Breast epithelium (tissue), 4 donors: ENCODE measurements at regions not wholly inside any gene's neighbourhood (a gene's known extent, or its start where the extent isn't known, plus 50 kb on each side); places are given as distances from the start of the nearest gene placed in this dataset.
"Not testable (repeated sequence)": the region's sequence is repeated elsewhere in the genome, so short reads cannot be mapped to it uniquely, and the experiment has no call there.

ENCODE experiments used
- DNase-seq, 2 donors: peaks; one replicate each; pipeline ENCODE4 v3.0.0-alpha.2; 2019; ENCODE audit warnings: low spot score in 2 of 2
- H3K27ac ChIP-seq, 2 donors: fragments of 200-600 bp; sonication (generic) in 1 of 2; one replicate each; pipeline ENCODE4 v1.5.1; 2016 to 2019; ENCODE audit warnings: mild to moderate bottlenecking in 1 of 2
- H3K27me3 ChIP-seq, 2 donors: fragments of 200-600 bp; sonication (generic) in 1 of 2; one replicate each; pipeline versions ENCODE4 v1.5.1 to v1.6.0; 2017 to 2019; ENCODE audit warnings: control low read depth in 1 of 2, mild to moderate bottlenecking in 1 of 2
- H3K36me3 ChIP-seq: fragments of 200-600 bp; one replicate; pipeline ENCODE4 v1.5.1; 2019
- H3K4me1 ChIP-seq, 2 donors: fragments of 200-600 bp; sonication (generic); one replicate each; pipeline ENCODE4 v1.5.1; 2016 to 2019; ENCODE audit warnings: control low read depth in 1 of 2
- H3K4me3 ChIP-seq, 3 donors: fragments of 200-600 bp; sonication (generic); 1 replicate in 2 of 3; 2 replicates in 1 of 3; pipeline ENCODE4 v1.5.1; 2016 to 2019; ENCODE audit warnings: mild to moderate bottlenecking in 3 of 3, moderate library complexity in 2 of 3
- H3K9me3 ChIP-seq, 2 donors: fragments of 200-600 bp; sonication (generic) in 1 of 2; one replicate each; pipeline ENCODE4 v1.5.1; 2016 to 2019; ENCODE audit warnings: control low read depth in 1 of 2
- CTCF ChIP-seq, 3 donors: fragments of 450-650 bp; IDR thresholded peaks; one replicate each; pipeline ENCODE4 v1.5.1; 2016 to 2017; ENCODE audit warnings: antibody characterized with exemption in 3 of 3, mild to moderate bottlenecking in 3 of 3, moderate library complexity in 3 of 3
- POLR2A ChIP-seq: fragments of 450-650 bp; IDR thresholded peaks from one replicate; pipeline ENCODE4 v1.6.1; 2016; ENCODE audit warnings: antibody characterized with exemption, mild to moderate bottlenecking, moderate library complexity
- POLR2AphosphoS5 ChIP-seq, 3 donors: sonication (generic); formaldehyde crosslinking; IDR thresholded peaks; one replicate each; pipeline ENCODE4 v1.6.1; 2017; ENCODE audit warnings: antibody characterized with exemption in 3 of 3
- intact Hi-C: fragments of 100-400 bp; cut with DNase I; formaldehyde crosslinking; loops from one replicate; pipeline ENCODE4 v1.15.1; 2023; ENCODE audit warnings: low total_unique reads

GRCh38 chr1:199243423-199244061 lies 604.7 kb downstream of the PTPRC start:
- Histone ChIP-seq H3K4me1 (no peaks in the 10 kb centered on the region), H3K27me3 (no peaks in the 10 kb centered on the region), H3K9me3 (no peaks in the 10 kb centered on the region), H3K4me3 (no peak overlapping the region), H3K27ac (no peak overlapping the region), H3K36me3 (no peaks in the 10 kb centered on the region)
- intact Hi-C loops: no loop called here
- no peak for DNase-seq
- no peak for TF ChIP-seq POLR2A
- TF ChIP-seq CTCF (IDR thresholded peaks at IDR 0.05): peak in 1 of 3 donors; percentile 17

DNA sequence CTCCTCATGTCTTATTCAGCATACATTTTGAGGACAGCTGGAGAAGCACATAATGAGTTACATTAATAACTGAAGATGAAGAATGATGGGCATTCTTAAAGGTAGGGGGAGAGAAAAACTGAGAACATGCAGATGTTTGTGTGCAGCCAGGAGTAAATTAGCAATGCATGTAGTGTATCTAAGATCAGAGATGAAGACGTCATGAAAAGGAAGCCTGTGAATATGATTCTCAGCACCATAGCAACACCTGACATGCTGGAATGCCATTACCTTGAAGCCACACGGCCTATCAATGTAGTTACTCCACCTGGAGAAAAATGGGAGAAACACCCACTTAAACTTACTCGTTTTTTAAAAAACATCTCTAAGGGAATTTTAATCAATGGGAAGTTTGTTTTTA lies 607.1 kb downstream of the PTPRC start:
- intact Hi-C loops: no loop called here
- H3K4me3 ChIP-seq: no peak overlapping the region
- H3K4me1 ChIP-seq: no peaks in the 10 kb centered on the region
- H3K27me3 ChIP-seq: no peaks in the 10 kb centered on the region
- H3K36me3 ChIP-seq: no peaks in the 10 kb centered on the region
- H3K27ac ChIP-seq: no peak overlapping the region
- H3K9me3 ChIP-seq: no peaks in the 10 kb centered on the region
- TF ChIP-seq CTCF (IDR thresholded peaks at IDR 0.05) (no peak), POLR2A (no peak), POLR2AphosphoS5 (IDR thresholded peaks at IDR 0.05) (no peak)
- no peak for DNase-seq

- no peaks in the 10 kb centered on the region for H3K4me1 ChIP-seq
- DNase-seq: no peak
- intact Hi-C loops: no loop called here
- no peaks in the 10 kb centered on the region for H3K27me3 ChIP-seq
- H3K4me3 ChIP-seq: no peak overlapping the region
- TF ChIP-seq POLR2A (no peak), CTCF (IDR thresholded peaks at IDR 0.05) (no peak), POLR2AphosphoS5 (IDR thresholded peaks at IDR 0.05) (no peak)
- H3K9me3 ChIP-seq: no peaks in the 10 kb centered on the region
- H3K27ac ChIP-seq: no peak overlapping the region
- no peaks in the 10 kb centered on the region for H3K36me3 ChIP-seq
These were observed 607.9 kb downstream of the PTPRC start for GRCh38 chr1:199246716-199247115.

DNA sequence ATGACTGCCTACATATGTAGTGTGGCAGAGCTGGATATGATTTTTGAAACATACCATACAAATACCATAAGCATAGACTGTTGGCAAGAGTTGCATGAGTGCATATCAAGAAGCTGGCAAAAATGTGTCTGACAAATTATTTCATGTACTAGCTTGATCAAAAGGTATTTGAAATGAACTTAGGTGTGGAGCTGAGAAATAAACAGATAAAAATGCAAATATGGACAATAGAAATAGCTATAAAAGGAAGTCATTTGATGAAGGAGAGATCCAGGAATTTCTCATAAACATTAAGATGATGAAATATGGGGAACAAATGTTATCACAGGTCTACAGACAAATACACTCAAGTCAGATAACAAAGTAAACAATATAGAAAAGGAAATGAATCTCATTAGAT lies 609.1 kb downstream of the PTPRC start:
- Histone ChIP-seq H3K4me3 (no peak overlapping the region), H3K36me3 (no peaks in the 10 kb centered on the region), H3K27me3 (no peaks in the 10 kb centered on the region), H3K9me3 (no peaks in the 10 kb centered on the region), H3K4me1 (no peaks in the 10 kb centered on the region), H3K27ac (no peak overlapping the region)
- DNase-seq: no peak
- TF ChIP-seq CTCF (IDR thresholded peaks at IDR 0.05) (no peak), POLR2AphosphoS5 (IDR thresholded peaks at IDR 0.05) (no peak), POLR2A (no peak)
- intact Hi-C loops: no loop called here

DNA sequence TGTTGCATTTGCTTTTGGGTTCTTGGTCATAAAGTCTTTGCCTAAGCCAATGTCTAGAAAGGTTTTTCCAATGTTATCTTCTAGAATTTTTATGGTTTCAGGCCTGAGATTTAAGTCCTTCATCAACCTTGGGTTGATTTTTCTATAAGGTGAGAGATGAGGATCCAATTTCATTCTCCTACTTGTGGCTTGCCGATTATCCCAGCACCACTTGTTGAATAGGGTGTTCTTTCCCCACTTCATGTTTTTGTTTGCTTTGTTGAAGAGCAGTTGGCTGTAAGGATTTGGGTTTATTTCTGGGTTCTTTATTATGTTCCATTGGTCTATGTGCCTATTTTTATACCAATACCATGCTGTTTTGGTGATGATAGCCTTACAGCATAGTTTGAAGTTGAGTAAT lies 615.2 kb downstream of the PTPRC start:
- H3K27me3 ChIP-seq, H3K36me3 ChIP-seq, H3K4me3 ChIP-seq, H3K9me3 ChIP-seq, DNase-seq, H3K27ac ChIP-seq, intact Hi-C loops, H3K4me1 ChIP-seq: not testable (repeated sequence)

DNA sequence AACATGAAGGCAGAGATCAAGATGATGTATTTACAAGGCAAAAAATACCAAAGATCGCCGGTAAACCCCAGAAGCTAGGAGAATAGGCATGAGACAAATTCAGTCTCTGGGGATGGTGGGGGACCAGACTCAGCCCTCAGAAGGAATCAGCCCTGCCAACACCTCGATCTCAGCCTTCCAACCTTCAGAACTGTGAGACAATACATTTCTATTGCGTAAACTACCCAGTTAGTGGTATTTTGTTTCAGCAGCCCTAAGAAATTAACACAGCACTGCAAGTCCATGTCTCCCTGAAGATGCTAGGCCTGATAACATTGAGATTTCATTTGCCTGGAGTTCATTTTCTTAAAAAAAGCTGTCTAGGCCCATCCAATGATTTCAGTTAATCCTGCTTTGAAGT lies 622.5 kb downstream of the PTPRC start:
- Histone ChIP-seq H3K27me3 (no peaks in the 10 kb centered on the region), H3K9me3 (no peaks in the 10 kb centered on the region), H3K27ac (no peak overlapping the region), H3K4me3 (no peak overlapping the region), H3K4me1 (no peaks in the 10 kb centered on the region), H3K36me3 (no peaks in the 10 kb centered on the region)
- DNase-seq: no peak
- intact Hi-C loops: no loop called here
- no peak for TF ChIP-seq POLR2A
- no peak for TF ChIP-seq POLR2AphosphoS5 (IDR thresholded peaks at IDR 0.05)
- no peak for TF ChIP-seq CTCF (IDR thresholded peaks at IDR 0.05)
